Stimulated activated CD4-positive, alpha-beta T cell treated with anti-CD3 and anti-CD28 coated beads, Interleukin-1b, Interleukin-23, amount 100 ng/mL, for 48 hours (primary cell): ENCODE measurements at regions not wholly inside any gene's neighbourhood (a gene's known extent, or its start where the extent isn't known, plus 50 kb on each side); places are given as distances from the start of the nearest gene placed in this dataset.

Experiments
- DNase-seq: peaks from one replicate; pipeline ENCODE4 v3.0.0-alpha.2; 2020

GRCh38 chr3:182083112-182083511 lies 371.4 kb downstream of the SOX2 start:
- DNase-seq, result no peak

GRCh38 chr3:182092662-182093262 lies 381.0 kb downstream of the SOX2 start:
- DNase-seq, result no peak

- DNase-seq, result no peak
Observed at GRCh38 chr3:182094321-182094720, 382.6 kb downstream of the SOX2 start.

GRCh38 chr3:182104881-182105280 lies 393.2 kb downstream of the SOX2 start:
- no peak for DNase-seq

- DNase-seq, result no peak
Observed at GRCh38 chr3:182105875-182106274, 394.1 kb downstream of the SOX2 start.

- DNase-seq, result no peak
Observed at GRCh38 chr3:182108371-182108770, 396.6 kb downstream of the SOX2 start.

GRCh38 chr3:182111967-182112366 lies 400.2 kb downstream of the SOX2 start:
- DNase-seq, result no peak

- DNase-seq, result no peak
Observed at GRCh38 chr3:182115328-182116015, 403.7 kb downstream of the SOX2 start.

- DNase-seq, result no peak
Observed at GRCh38 chr3:182116386-182116785, 404.7 kb downstream of the SOX2 start.

GRCh38 chr3:182117131-182117530 lies 405.4 kb downstream of the SOX2 start:
- no peak for DNase-seq

GRCh38 chr3:182117583-182117982 lies 405.9 kb downstream of the SOX2 start:
- no peak for DNase-seq

- no peak for DNase-seq
Observed at GRCh38 chr3:182118066-182118465, 406.3 kb downstream of the SOX2 start.

GRCh38 chr3:182121401-182121800 lies 409.7 kb downstream of the SOX2 start:
- no peak for DNase-seq

- DNase-seq, result no peak
Observed at GRCh38 chr3:182122779-182123178, 411.1 kb downstream of the SOX2 start.

GRCh38 chr3:182124187-182124586 lies 412.5 kb downstream of the SOX2 start:
- DNase-seq, result no peak

GRCh38 chr3:182124716-182125115 lies 413.0 kb downstream of the SOX2 start:
- no peak for DNase-seq

- no peak for DNase-seq
Observed at GRCh38 chr3:182129740-182130139, 418.0 kb downstream of the SOX2 start.

- no peak for DNase-seq
Observed at GRCh38 chr3:182133752-182134151, 422.0 kb downstream of the SOX2 start.

GRCh38 chr3:182135056-182135455 lies 423.3 kb downstream of the SOX2 start:
- no peak for DNase-seq

GRCh38 chr3:182136008-182136910 lies 424.5 kb downstream of the SOX2 start:
- DNase-seq, result no peak

GRCh38 chr3:182138393-182138792 lies 426.7 kb downstream of the SOX2 start:
- DNase-seq, result no peak

GRCh38 chr3:182139627-182140357 lies 428.1 kb downstream of the SOX2 start:
- no peak for DNase-seq

GRCh38 chr3:182142928-182143327 lies 431.2 kb downstream of the SOX2 start:
- no peak for DNase-seq
